Esophagus squamous epithelium (tissue), 5 donors: ENCODE measurements at regions not wholly inside any gene's neighbourhood (a gene's known extent, or its start where the extent isn't known, plus 50 kb on each side); places are given as distances from the start of the nearest gene placed in this dataset.

Experiments used
- DNase-seq: peaks from one replicate; lab custom pipeline; 2025; lab: John Stamatoyannopoulos, UW
- H3K27ac ChIP-seq, 4 donors: fragments of 200-600 bp; sonication (generic); one replicate each; pipeline ENCODE4 v1.5.1; 2016 to 2019; ENCODE audit warnings: mild to moderate bottlenecking in 1 of 4
- H3K27me3 ChIP-seq, 4 donors: fragments of 200-600 bp; sonication (generic); 1 replicate in 3 of 4; 2 replicates in 1 of 4; pipeline versions ENCODE4 v1.5.1 to v1.6.0; 2017 to 2021; ENCODE audit warnings: antibody characterized with exemption in 1 of 4
- H3K36me3 ChIP-seq, 3 donors: fragments of 200-600 bp; sonication (generic); one replicate each; pipeline ENCODE4 v1.5.1; 2016 to 2019
- H3K4me1 ChIP-seq, 3 donors: fragments of 200-600 bp; sonication (generic); one replicate each; pipeline ENCODE4 v1.5.1; 2017 to 2019
- H3K4me3 ChIP-seq, 4 donors: fragments of 200-600 bp; sonication (generic); 1 replicate in 3 of 4; 2 replicates in 1 of 4; pipeline ENCODE4 v1.5.1; 2016 to 2019; ENCODE audit warnings: mild to moderate bottlenecking in 2 of 4, moderate library complexity in 1 of 4
- H3K9me3 ChIP-seq, 3 donors: fragments of 200-600 bp; sonication (generic); one replicate each; pipeline ENCODE4 v1.5.1; 2016 to 2019
- POLR2A ChIP-seq, 4 donors: fragments of 450-650 bp; IDR thresholded peaks; one replicate each; pipeline ENCODE4 v1.6.1; 2017; ENCODE audit warnings: antibody characterized with exemption in 4 of 4, mild to moderate bottlenecking in 4 of 4, moderate library complexity in 3 of 4
- WGBS, 2 donors: methylation state at CpG; one replicate each; pipeline ENCODE4 v1.1.5; 2018; 5-methylcytosine and 5-hydroxymethylcytosine counted together
- intact Hi-C: fragments of 100-400 bp; cut with DNase I; formaldehyde crosslinking; loops from one replicate; pipeline ENCODE4 v1.15.0; 2022
- TF ChIP-seq, protein P1 (sequence below), 6 experiments: fragments of 450-650 bp in 4 of 6; fragments of 200-600 bp in 2 of 6; sonication (generic) in 2 of 6; IDR thresholded peaks; one replicate each; pipeline ENCODE4 v1.5.1; 2016 to 2019; ENCODE audit warnings: antibody characterized with exemption in 6 of 6, mild to moderate bottlenecking in 4 of 6, moderate library complexity in 4 of 6
- donor health status: DM: yes; HTN: yes; CAD: no.

DNA sequence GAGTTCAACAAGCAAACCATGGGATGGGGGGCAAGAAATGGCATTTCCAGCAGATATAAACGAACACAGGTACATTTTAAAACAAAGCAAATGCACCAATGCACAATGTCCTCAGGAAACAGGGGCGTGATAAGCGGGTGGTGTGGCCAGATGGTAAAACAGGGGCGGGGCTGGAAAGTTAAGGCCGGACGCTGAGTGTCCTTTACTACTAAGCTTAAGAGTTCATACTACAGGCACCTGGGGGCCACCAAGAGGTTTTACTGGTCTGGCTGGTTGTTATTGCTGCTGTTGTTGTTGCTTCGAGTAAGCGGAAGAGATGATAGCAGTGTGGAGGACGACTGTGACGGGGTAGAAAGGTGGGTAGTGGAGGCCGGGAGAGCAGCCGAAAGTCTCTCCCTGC is 99.8 kb downstream of the ATPSCKMT start:
- intact Hi-C loops: no loop called here
- no peaks in the 10 kb centered on the region for H3K9me3 ChIP-seq
- no peak for DNase-seq
- H3K4me1 ChIP-seq: no peaks in the 10 kb centered on the region
- H3K36me3 ChIP-seq: no peaks in the 10 kb centered on the region
- no peaks in the 10 kb centered on the region for H3K27me3 ChIP-seq
- H3K27ac ChIP-seq: no peak overlapping the region
- 80 to 88% methylated on average over 6 to 11 of the region's 12 CpGs for WGBS, 2 donors
- no peak overlapping the region for H3K4me3 ChIP-seq
- TF ChIP-seq, protein P1, sequence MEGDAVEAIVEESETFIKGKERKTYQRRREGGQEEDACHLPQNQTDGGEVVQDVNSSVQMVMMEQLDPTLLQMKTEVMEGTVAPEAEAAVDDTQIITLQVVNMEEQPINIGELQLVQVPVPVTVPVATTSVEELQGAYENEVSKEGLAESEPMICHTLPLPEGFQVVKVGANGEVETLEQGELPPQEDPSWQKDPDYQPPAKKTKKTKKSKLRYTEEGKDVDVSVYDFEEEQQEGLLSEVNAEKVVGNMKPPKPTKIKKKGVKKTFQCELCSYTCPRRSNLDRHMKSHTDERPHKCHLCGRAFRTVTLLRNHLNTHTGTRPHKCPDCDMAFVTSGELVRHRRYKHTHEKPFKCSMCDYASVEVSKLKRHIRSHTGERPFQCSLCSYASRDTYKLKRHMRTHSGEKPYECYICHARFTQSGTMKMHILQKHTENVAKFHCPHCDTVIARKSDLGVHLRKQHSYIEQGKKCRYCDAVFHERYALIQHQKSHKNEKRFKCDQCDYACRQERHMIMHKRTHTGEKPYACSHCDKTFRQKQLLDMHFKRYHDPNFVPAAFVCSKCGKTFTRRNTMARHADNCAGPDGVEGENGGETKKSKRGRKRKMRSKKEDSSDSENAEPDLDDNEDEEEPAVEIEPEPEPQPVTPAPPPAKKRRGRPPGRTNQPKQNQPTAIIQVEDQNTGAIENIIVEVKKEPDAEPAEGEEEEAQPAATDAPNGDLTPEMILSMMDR (IDR thresholded peaks at IDR 0.05): no peak

DNA sequence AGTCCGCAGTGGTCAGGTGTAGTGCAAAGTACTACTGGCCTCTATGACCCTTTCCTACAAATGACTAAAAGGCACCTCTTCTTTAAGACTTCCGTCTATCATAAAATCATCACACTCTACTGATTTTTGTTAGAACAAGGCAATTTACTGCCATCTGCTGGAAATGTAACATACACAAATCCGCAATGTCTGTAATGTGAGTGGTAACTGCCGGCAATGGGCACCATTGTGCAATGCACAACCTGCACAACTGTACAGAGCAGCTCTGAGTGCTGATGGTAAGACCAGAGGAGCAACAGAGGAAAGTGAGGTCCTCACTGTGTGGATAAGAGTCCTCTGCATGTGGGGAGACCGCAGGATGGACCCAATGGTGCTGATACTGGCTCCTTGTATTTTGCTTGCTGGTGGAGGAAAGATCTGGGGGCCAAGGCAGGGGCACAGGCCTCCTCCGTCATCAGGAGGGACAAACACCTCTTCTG is 103.7 kb downstream of the ATPSCKMT start:
- no peak overlapping the region for H3K27ac ChIP-seq
- TF ChIP-seq POLR2A (IDR thresholded peaks at IDR 0.05): no peak
- TF ChIP-seq, protein P1 (IDR thresholded peaks at IDR 0.05): peak in 2 of 6 experiments; percentile 20 to 46
- no peak overlapping the region for H3K4me3 ChIP-seq
- no peak for DNase-seq
- intact Hi-C loops: no loop called here
- WGBS, 2 donors: 52 to 65% methylated on average over 6 of the region's 6 CpGs
- H3K27me3 ChIP-seq: no peaks in the 10 kb centered on the region
- no peaks in the 10 kb centered on the region for H3K4me1 ChIP-seq
- no peaks in the 10 kb centered on the region for H3K36me3 ChIP-seq
- no peaks in the 10 kb centered on the region for H3K9me3 ChIP-seq

DNA sequence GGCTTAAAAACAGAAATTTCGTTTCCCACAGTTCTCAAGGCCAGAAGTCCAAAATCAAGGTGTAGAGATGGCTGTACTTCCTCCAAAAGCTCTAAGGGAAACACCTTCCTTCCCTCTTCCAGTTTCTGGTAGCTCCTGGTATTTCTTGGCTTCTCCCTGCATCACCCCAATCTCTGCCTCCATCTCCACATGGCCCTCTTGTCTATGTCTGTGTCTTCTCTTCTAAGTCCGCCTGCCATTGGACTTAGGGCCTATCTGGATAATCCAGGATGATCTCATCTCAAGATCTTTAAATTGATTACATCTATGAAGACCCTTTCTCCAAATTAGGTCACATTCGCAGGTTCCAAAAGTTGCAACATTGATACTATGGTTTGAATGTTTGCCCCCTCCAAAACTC is 105.6 kb downstream of the ATPSCKMT start:
- 83 to 88% methylated on average over 3 of the region's 3 CpGs for WGBS, 2 donors
- Histone ChIP-seq H3K9me3 (no peaks in the 10 kb centered on the region), H3K27ac (no peak overlapping the region), H3K27me3 (no peaks in the 10 kb centered on the region), H3K4me3 (no peak overlapping the region), H3K36me3 (no peaks in the 10 kb centered on the region), H3K4me1 (no peaks in the 10 kb centered on the region)
- intact Hi-C loops: no loop called here
- DNase-seq: no peak
- TF ChIP-seq, protein P1 (IDR thresholded peaks at IDR 0.05): no peak
- no peak for TF ChIP-seq POLR2A (IDR thresholded peaks at IDR 0.05)

DNA sequence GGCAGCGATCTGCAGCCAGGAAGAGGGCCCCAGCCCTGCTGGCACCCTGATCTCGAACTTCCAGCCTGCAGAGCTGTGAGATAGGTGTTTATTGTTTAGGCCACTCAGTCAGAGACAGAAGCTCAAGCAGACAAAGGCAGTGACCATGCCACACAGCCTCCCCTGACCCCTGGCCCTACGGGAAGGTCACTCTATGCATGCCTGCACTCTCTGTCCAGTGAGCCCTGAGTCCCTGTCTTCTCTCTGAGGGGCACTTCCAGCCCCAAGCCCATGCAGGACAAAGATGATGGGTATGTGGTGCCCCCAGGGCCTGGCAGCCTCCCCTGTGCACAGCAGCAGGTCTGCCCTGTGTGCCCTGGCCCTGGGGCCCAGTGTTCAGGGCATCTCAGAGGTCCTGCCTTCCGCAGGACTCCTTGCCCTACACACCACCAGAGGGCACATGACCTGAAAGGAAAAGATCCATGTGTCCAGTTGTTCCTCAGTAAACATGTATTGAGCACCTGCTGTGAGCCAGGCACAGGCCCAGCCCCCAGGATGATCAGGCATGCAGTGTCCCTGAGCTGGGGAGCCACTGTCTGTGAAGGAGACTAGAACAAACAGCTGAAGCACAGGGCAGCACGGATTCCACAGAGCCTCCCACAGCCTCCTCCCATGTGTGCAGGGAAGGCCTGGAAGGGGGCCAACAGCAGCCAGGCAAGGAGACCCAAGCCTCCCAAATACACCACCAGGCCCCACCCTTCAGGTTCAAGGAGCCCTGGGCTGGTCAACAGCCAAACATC is 109.3 kb downstream of the ATPSCKMT start:
- no peaks in the 10 kb centered on the region for H3K36me3 ChIP-seq
- WGBS, 2 donors: 33 to 80% methylated on average over 1 to 3 of the region's 5 CpGs
- H3K4me3 ChIP-seq: no peak overlapping the region
- H3K27ac ChIP-seq: no peak overlapping the region
- intact Hi-C loops: no loop called here
- TF ChIP-seq, protein P1 (IDR thresholded peaks at IDR 0.05): no peak
- no peak for TF ChIP-seq POLR2A (IDR thresholded peaks at IDR 0.05)
- H3K4me1 ChIP-seq: no peaks in the 10 kb centered on the region
- no peaks in the 10 kb centered on the region for H3K9me3 ChIP-seq
- H3K27me3 ChIP-seq: no peaks in the 10 kb centered on the region
- no peak for DNase-seq

DNA sequence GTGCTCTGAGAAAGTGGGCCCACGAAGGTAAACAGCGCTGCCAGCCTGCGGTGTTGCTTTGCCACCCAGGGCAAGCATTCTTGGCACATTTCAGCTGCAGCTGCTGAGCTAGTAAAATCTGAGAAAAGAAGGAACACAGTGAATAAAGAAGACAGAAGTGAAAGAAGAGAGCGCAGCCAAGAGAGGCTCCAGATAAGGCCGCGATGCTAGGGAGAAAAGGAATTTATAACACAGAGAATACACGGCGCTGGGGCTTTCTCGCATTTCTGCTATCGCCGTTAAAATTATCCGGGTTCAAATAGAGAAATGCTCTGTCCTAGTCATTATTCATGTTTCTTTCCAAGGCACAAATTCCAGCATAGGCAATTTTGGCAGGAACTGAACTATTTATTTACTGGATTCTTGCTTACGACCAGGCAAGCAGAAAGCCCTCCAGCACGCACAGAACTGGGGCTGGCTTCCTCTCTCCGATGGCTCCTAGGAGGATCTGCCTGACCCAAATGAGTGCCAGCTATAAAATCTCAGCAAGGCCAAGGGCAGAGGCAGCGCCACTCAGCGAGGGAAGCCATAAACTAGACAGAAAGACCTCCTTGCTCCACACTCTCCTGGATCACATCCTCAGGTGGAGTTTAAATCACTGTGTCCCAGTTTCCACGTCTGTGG is 111.2 kb downstream of the ATPSCKMT start:
- DNase-seq: no peak
- Histone ChIP-seq H3K4me1 (no peaks in the 10 kb centered on the region), H3K27ac (no peak overlapping the region), H3K4me3 (no peak overlapping the region), H3K36me3 (no peaks in the 10 kb centered on the region), H3K27me3 (no peaks in the 10 kb centered on the region), H3K9me3 (no peaks in the 10 kb centered on the region)
- 70 to 78% methylated on average over 17 to 18 of the region's 18 CpGs for WGBS, 2 donors
- intact Hi-C loops: no loop called here
- no peak for TF ChIP-seq POLR2A (IDR thresholded peaks at IDR 0.05)
- TF ChIP-seq, protein P1 (IDR thresholded peaks at IDR 0.05): no peak
